Nephron progenitor cell (in vitro differentiated cells): ENCODE measurements at regions not wholly inside any gene's neighbourhood (a gene's known extent, or its start where the extent isn't known, plus 50 kb on each side); places are given as distances from the start of the nearest gene placed in this dataset.
"Not testable (repeated sequence)": the region's sequence is repeated elsewhere in the genome, so short reads cannot be mapped to it uniquely, and the experiment has no call there.

Experiments
- DNase-seq: peaks from one replicate; pipeline ENCODE4 v3.0.0; 2021
- H3K27ac Mint-ChIP-seq: 2 replicates; pipeline ENCODE4 v1.8.0; 2021; ENCODE audit warnings: mild to moderate bottlenecking, moderate library complexity, mixed read lengths
- H3K27me3 Mint-ChIP-seq: 2 replicates; pipeline ENCODE4 v1.8.0; 2021; ENCODE audit warnings: mild to moderate bottlenecking, low read depth, mixed read lengths; ENCODE audit not compliant: poor library complexity
- H3K36me3 Mint-ChIP-seq: 2 replicates; pipeline ENCODE4 v1.8.0; 2021; ENCODE audit warnings: low read depth, mixed read lengths
- H3K4me1 Mint-ChIP-seq: 2 replicates; pipeline ENCODE4 v1.8.0; 2021; ENCODE audit warnings: mixed read lengths
- H3K4me3 Mint-ChIP-seq: 2 replicates; pipeline ENCODE4 v1.8.0; 2021; ENCODE audit warnings: mild to moderate bottlenecking, moderate library complexity, mixed read lengths
- H3K9me3 Mint-ChIP-seq: 2 replicates; pipeline ENCODE4 v1.8.0; 2021; ENCODE audit warnings: mild to moderate bottlenecking, moderate library complexity, mixed read lengths
- CTCF ChIP-seq: fragments of 200-600 bp; sonication (generic); IDR thresholded peaks from 2 replicates; pipeline ENCODE4 v1.5.0; 2021; ENCODE audit warnings: antibody characterized with exemption

GRCh38 chr4:123007679-123008078, 85.3 kb upstream of the NUDT6 start:
- H3K36me3 Mint-ChIP-seq = peaks cover 92% of the 10 kb centered on the region
- H3K27me3 Mint-ChIP-seq = no peaks in the 10 kb centered on the region
- H3K27ac Mint-ChIP-seq = no peak overlapping the region
- H3K4me3 Mint-ChIP-seq = no peak overlapping the region
- TF ChIP-seq CTCF = no peak
- H3K9me3 Mint-ChIP-seq = peaks cover 58% of the 10 kb centered on the region
- H3K4me1 Mint-ChIP-seq = no peaks in the 10 kb centered on the region
- DNase-seq = no peak

GRCh38 chr4:123012416-123012815, 90.0 kb upstream of the NUDT6 start:
- peaks cover 53% of the 10 kb centered on the region for H3K9me3 Mint-ChIP-seq
- peaks cover 80% of the 10 kb centered on the region for H3K36me3 Mint-ChIP-seq
- DNase-seq, H3K4me3 Mint-ChIP-seq, H3K27ac Mint-ChIP-seq, H3K4me1 Mint-ChIP-seq, H3K27me3 Mint-ChIP-seq: not testable (repeated sequence)

- no peak for TF ChIP-seq CTCF
- no peaks in the 10 kb centered on the region for H3K27me3 Mint-ChIP-seq
- peaks cover 56% of the 10 kb centered on the region for H3K9me3 Mint-ChIP-seq
- H3K4me1 Mint-ChIP-seq = no peaks in the 10 kb centered on the region
- H3K4me3 Mint-ChIP-seq = no peak overlapping the region
- no peak for DNase-seq
- H3K27ac Mint-ChIP-seq = no peak overlapping the region
- H3K36me3 Mint-ChIP-seq = peaks cover 72% of the 10 kb centered on the region
Observed at GRCh38 chr4:123014038-123014437, 91.6 kb upstream of the NUDT6 start.

GRCh38 chr4:123017078-123017477, 94.7 kb upstream of the NUDT6 start:
- Mint-ChIP-seq H3K27me3 (no peaks in the 10 kb centered on the region), H3K4me1 (no peaks in the 10 kb centered on the region), H3K27ac (peak overlapping the region; percentile 42), H3K36me3 (peaks cover 66% of the 10 kb centered on the region), H3K4me3 (no peak overlapping the region), H3K9me3 (peaks cover 47% of the 10 kb centered on the region)
- no peak for TF ChIP-seq CTCF
- no peak for DNase-seq

- peaks cover 62% of the 10 kb centered on the region for H3K36me3 Mint-ChIP-seq
- no peaks in the 10 kb centered on the region for H3K4me1 Mint-ChIP-seq
- H3K4me3 Mint-ChIP-seq = no peak overlapping the region
- no peak for TF ChIP-seq CTCF
- DNase-seq = no peak
- H3K9me3 Mint-ChIP-seq = peaks cover 40% of the 10 kb centered on the region
- no peak overlapping the region for H3K27ac Mint-ChIP-seq
- no peaks in the 10 kb centered on the region for H3K27me3 Mint-ChIP-seq
Observed at GRCh38 chr4:123017636-123018395, 95.4 kb upstream of the NUDT6 start.

- Mint-ChIP-seq H3K4me3 (no peak overlapping the region), H3K9me3 (peaks cover 35% of the 10 kb centered on the region), H3K4me1 (no peaks in the 10 kb centered on the region), H3K27me3 (no peaks in the 10 kb centered on the region), H3K27ac (no peak overlapping the region), H3K36me3 (peaks cover 59% of the 10 kb centered on the region)
- DNase-seq = no peak
- TF ChIP-seq CTCF = no peak
Observed at GRCh38 chr4:123018396-123018775, 96.0 kb upstream of the NUDT6 start.
